GM12878 (cell line): ENCODE measurements at regions not wholly inside any gene's neighbourhood (a gene's known extent, or its start where the extent isn't known, plus 50 kb on each side); places are given as distances from the start of the nearest gene placed in this dataset.

Experiments
- CTCF ChIP-seq, 3 experiments: IDR thresholded peaks in 2 of 3; conservative IDR thresholded peaks in 1 of 3; 2 replicates each; pipeline ENCODE4 v1.5.1; 2011; ENCODE audit warnings: low read depth in 3 of 3, low read length in 3 of 3, mild to moderate bottlenecking in 3 of 3, control low read depth in 2 of 3, moderate library complexity in 2 of 3, inconsistent platforms in 1 of 3, mixed read lengths in 1 of 3; ENCODE audit not compliant: control insufficient read depth in 2 of 3, insufficient read depth in 1 of 3; ENCODE audit errors: extremely low read depth in 1 of 3
- EP300 ChIP-seq, 2 experiments: fragments of 150-350 bp in 1 of 2; IDR thresholded peaks; 2 replicates each; pipeline ENCODE4 v1.6.1; 2011 to 2012; ENCODE audit warnings: low read depth in 2 of 2, low read length in 2 of 2, borderline replicate concordance in 1 of 2, improper control_type of control experiment in 1 of 2, inconsistent platforms in 1 of 2; ENCODE audit not compliant: control insufficient read depth in 1 of 2
- EZH2 ChIP-seq: IDR thresholded peaks from 2 replicates; pipeline ENCODE4 v1.6.1; 2012; ENCODE audit warnings: low read depth, mild to moderate bottlenecking, control low read depth, inconsistent platforms, low read length, borderline replicate concordance; ENCODE audit not compliant: control insufficient read depth
- NBN ChIP-seq: fragments of 450-650 bp; IDR thresholded peaks from 2 replicates; pipeline ENCODE4 v1.6.1; 2016
- NFIC ChIP-seq: IDR thresholded peaks from 2 replicates; pipeline ENCODE4 v1.6.1; 2012; ENCODE audit warnings: low read depth, mild to moderate bottlenecking, inconsistent platforms, low read length, moderate library complexity
- POLR2A ChIP-seq: IDR thresholded peaks from 2 replicates; pipeline ENCODE4 v1.6.1; 2011; ENCODE audit warnings: low read depth, mild to moderate bottlenecking, low read length
- POLR2AphosphoS5 ChIP-seq: IDR thresholded peaks from 2 replicates; pipeline ENCODE4 v1.6.1; 2011; ENCODE audit warnings: mild to moderate bottlenecking, low read length, inconsistent platforms

GRCh38 chr11:28822576-28822975, 714.4 kb downstream of the METTL15 start:
- TF ChIP-seq NBN (no peak), EZH2 (no peak), NFIC (no peak), CTCF (IDR thresholded peaks at IDR 0.05 in 2 of 3, conservative IDR thresholded peaks at IDR 0.05 in 1 of 3; ENCODE audit: control insufficient read depth in 2 of 3, extremely low read depth in 1 of 3, insufficient read depth in 1 of 3, low read depth in 3 of 3, low read length in 3 of 3) (no peak), EP300 (IDR thresholded peaks at IDR 0.05; ENCODE audit: borderline replicate concordance in 1 of 2, control insufficient read depth in 1 of 2, low read depth in 2 of 2, low read length in 2 of 2) (no peak), POLR2A (no peak), POLR2AphosphoS5 (no peak)
